GM23338 (cell line): ENCODE measurements at regions not wholly inside any gene's neighbourhood (a gene's known extent, or its start where the extent isn't known, plus 50 kb on each side); places are given as distances from the start of the nearest gene placed in this dataset.

ENCODE experiments used
- ATAC-seq: fragments of 200-7000 bp; cut with Tn5 transposase; 3 replicates; pipeline ENCODE4 v1.9.1; 2020
- DNase-seq: peaks from one replicate; pipeline ENCODE4 v3.0.0-alpha.2; 2015; ENCODE audit warnings: low spot score
- H2AFZ ChIP-seq: fragments of 200-600 bp; sonication (generic); 2 replicates; pipeline ENCODE4 v1.8.0; 2016; ENCODE audit warnings: antibody characterized with exemption, mild to moderate bottlenecking, moderate library complexity
- H3F3A ChIP-seq: fragments of 200-600 bp; sonication (generic); replicated peaks from 2 replicates; pipeline ENCODE4 v1.8.0; 2017; ENCODE audit warnings: antibody characterized with exemption, mixed run types, low read depth
- H3K27ac ChIP-seq: fragments of 200-600 bp; sonication (generic); 2 replicates; pipeline ENCODE4 v1.6.1; 2016; ENCODE audit warnings: low read depth
- H3K27me3 ChIP-seq: fragments of 200-600 bp; sonication (generic); 2 replicates; pipeline ENCODE4 v1.8.0; 2016; ENCODE audit warnings: mild to moderate bottlenecking, mixed run types, moderate library complexity; ENCODE audit not compliant: insufficient read depth
- H3K36me3 ChIP-seq: fragments of 200-600 bp; sonication (generic); 2 replicates; pipeline ENCODE4 v1.8.0; 2016; ENCODE audit warnings: mild to moderate bottlenecking; ENCODE audit not compliant: insufficient read depth
- H3K4me1 ChIP-seq: fragments of 200-600 bp; sonication (generic); 2 replicates; pipeline ENCODE4 v1.8.0; 2016; ENCODE audit warnings: mild to moderate bottlenecking, moderate library complexity; ENCODE audit not compliant: insufficient read depth
- H3K4me2 ChIP-seq: fragments of 200-600 bp; sonication (generic); 2 replicates; pipeline ENCODE4 v1.7.1; 2017; ENCODE audit warnings: mixed run types
- H3K4me3 ChIP-seq: fragments of 200-600 bp; sonication (generic); 2 replicates; pipeline ENCODE4 v1.6.1; 2016; ENCODE audit warnings: mixed run types
- H3K79me2 ChIP-seq: fragments of 200-600 bp; sonication (generic); replicated peaks from 2 replicates; pipeline ENCODE4 v1.8.0; 2017; ENCODE audit warnings: mild to moderate bottlenecking; ENCODE audit not compliant: insufficient read depth
- H3K9me2 ChIP-seq: fragments of 200-600 bp; sonication (generic); 2 replicates; pipeline ENCODE4 v1.8.0; 2017; ENCODE audit not compliant: insufficient read depth
- H4K20me1 ChIP-seq: fragments of 200-600 bp; sonication (generic); replicated peaks from 2 replicates; pipeline ENCODE4 v1.8.0; 2017; ENCODE audit warnings: mild to moderate bottlenecking; ENCODE audit not compliant: insufficient read depth
- H3K27ac Mint-ChIP-seq: 2 replicates; pipeline ENCODE4 v1.8.0; 2020; ENCODE audit warnings: inconsistent platforms, mild to moderate bottlenecking, moderate library complexity, mixed read lengths
- H3K27me3 Mint-ChIP-seq: 3 replicates; pipeline ENCODE4 v1.8.0; 2022; ENCODE audit warnings: low read depth, mild to moderate bottlenecking, moderate library complexity, mixed read lengths, inconsistent platforms; ENCODE audit not compliant: insufficient read depth, poor library complexity
- H3K36me3 Mint-ChIP-seq: 3 replicates; pipeline ENCODE4 v1.8.0; 2021; ENCODE audit warnings: low read depth, mild to moderate bottlenecking, inconsistent platforms, moderate library complexity, mixed read lengths
- H3K4me1 Mint-ChIP-seq: 3 replicates; pipeline ENCODE4 v1.8.0; 2020; ENCODE audit warnings: mild to moderate bottlenecking, inconsistent platforms, mixed read lengths
- H3K4me3 Mint-ChIP-seq: 3 replicates; pipeline ENCODE4 v1.8.0; 2021; ENCODE audit warnings: moderate library complexity, mild to moderate bottlenecking, inconsistent platforms, mixed read lengths
- H3K9me3 Mint-ChIP-seq: 3 replicates; pipeline ENCODE4 v1.8.0; 2020; ENCODE audit warnings: moderate library complexity, mild to moderate bottlenecking, inconsistent platforms, mixed read lengths
- CREB1 ChIP-seq: fragments of 250-450 bp; sonication (Bioruptor Pico); IDR thresholded peaks from 2 replicates; pipeline ENCODE4 v1.5.0; 2020; ENCODE audit warnings: low read depth, mild to moderate bottlenecking, moderate library complexity
- EZH2 ChIP-seq: fragments of 200-600 bp; sonication (generic); IDR thresholded peaks from one replicate; pipeline ENCODE4 v1.8.0; 2017; ENCODE audit warnings: antibody characterized with exemption, mild to moderate bottlenecking, low read depth; ENCODE audit not compliant: unreplicated experiment
- EZH2phosphoT487 ChIP-seq: fragments of 200-600 bp; sonication (generic); IDR thresholded peaks from one replicate; pipeline ENCODE4 v1.8.1; 2018; ENCODE audit warnings: antibody characterized with exemption; ENCODE audit not compliant: unreplicated experiment
- JUNB ChIP-seq: IDR thresholded peaks from one replicate; pipeline ENCODE4 v1.6.1; 2016; ENCODE audit warnings: antibody characterized with exemption; ENCODE audit not compliant: unreplicated experiment
- NANOG ChIP-seq: IDR thresholded peaks from 2 replicates; pipeline ENCODE4 v1.6.1; 2016; ENCODE audit warnings: antibody characterized with exemption, borderline replicate concordance
- ZNF114 ChIP-seq: fragments of 250-450 bp; sonication (Bioruptor Pico); IDR thresholded peaks from 2 replicates; pipeline ENCODE4 v1.5.0; 2020; ENCODE audit warnings: mild to moderate bottlenecking, moderate library complexity
- TF ChIP-seq, protein P1 (sequence below), 2 experiments: fragments of 200-600 bp in 1 of 2; sonication (generic) in 1 of 2; conservative IDR thresholded peaks; 2 replicates each; pipeline versions ENCODE4 v1.5.1 to v1.6.1; 2016 to 2017; ENCODE audit warnings: antibody characterized with exemption in 2 of 2, low read depth in 2 of 2, mild to moderate bottlenecking in 2 of 2, moderate library complexity in 1 of 2
- TF ChIP-seq, protein P2 (sequence below): IDR thresholded peaks from 2 replicates; pipeline ENCODE4 v1.6.1; 2016; ENCODE audit warnings: antibody characterized with exemption

DNA sequence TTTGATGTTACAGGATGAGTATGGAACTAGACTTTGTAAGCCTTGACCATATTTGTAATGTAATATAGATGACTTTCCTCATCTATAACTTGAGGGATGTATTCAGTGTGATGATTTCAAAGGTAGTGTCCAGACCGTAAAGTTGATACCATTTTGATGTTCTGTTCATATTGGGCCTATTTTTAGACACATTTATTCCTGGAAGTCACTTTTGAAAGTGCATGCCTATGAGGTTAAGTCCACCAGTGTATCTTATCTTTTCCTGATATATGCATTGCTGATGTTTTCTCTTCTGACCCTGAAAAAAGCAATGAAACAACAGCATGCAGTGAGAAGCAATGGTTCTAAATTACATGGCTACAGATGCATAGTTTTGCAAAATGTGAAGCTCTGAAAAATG, 244.7 kb upstream of the PDGFD start:
- H3F3A ChIP-seq = no peaks in the 10 kb centered on the region
- no peak overlapping the region for H3K4me2 ChIP-seq
- H3K27ac Mint-ChIP-seq = no peak overlapping the region
- no peaks in the 10 kb centered on the region for H3K9me2 ChIP-seq
- H3K36me3 Mint-ChIP-seq = 0 out of 3 replicates have a peak, but pooled peaks cover 2% of the 10 kb centered on the region
- H3K4me1 ChIP-seq = peaks cover 9% of the 10 kb centered on the region
- no peak overlapping the region for H3K4me3 Mint-ChIP-seq
- no peak overlapping the region for H2AFZ ChIP-seq
- no peak for ATAC-seq
- no peaks in the 10 kb centered on the region for H3K79me2 ChIP-seq
- H3K4me3 ChIP-seq = no peak overlapping the region
- no peaks in the 10 kb centered on the region for H4K20me1 ChIP-seq
- no peak for TF ChIP-seq NANOG
- TF ChIP-seq, protein P1, sequence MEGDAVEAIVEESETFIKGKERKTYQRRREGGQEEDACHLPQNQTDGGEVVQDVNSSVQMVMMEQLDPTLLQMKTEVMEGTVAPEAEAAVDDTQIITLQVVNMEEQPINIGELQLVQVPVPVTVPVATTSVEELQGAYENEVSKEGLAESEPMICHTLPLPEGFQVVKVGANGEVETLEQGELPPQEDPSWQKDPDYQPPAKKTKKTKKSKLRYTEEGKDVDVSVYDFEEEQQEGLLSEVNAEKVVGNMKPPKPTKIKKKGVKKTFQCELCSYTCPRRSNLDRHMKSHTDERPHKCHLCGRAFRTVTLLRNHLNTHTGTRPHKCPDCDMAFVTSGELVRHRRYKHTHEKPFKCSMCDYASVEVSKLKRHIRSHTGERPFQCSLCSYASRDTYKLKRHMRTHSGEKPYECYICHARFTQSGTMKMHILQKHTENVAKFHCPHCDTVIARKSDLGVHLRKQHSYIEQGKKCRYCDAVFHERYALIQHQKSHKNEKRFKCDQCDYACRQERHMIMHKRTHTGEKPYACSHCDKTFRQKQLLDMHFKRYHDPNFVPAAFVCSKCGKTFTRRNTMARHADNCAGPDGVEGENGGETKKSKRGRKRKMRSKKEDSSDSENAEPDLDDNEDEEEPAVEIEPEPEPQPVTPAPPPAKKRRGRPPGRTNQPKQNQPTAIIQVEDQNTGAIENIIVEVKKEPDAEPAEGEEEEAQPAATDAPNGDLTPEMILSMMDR (conservative IDR thresholded peaks at IDR 0.05; ENCODE audit: low read depth in 2 of 2) = no peak
- no peak for TF ChIP-seq EZH2
- no peak for TF ChIP-seq CREB1 (CRISPR knock-in tag)
- TF ChIP-seq, protein P2, sequence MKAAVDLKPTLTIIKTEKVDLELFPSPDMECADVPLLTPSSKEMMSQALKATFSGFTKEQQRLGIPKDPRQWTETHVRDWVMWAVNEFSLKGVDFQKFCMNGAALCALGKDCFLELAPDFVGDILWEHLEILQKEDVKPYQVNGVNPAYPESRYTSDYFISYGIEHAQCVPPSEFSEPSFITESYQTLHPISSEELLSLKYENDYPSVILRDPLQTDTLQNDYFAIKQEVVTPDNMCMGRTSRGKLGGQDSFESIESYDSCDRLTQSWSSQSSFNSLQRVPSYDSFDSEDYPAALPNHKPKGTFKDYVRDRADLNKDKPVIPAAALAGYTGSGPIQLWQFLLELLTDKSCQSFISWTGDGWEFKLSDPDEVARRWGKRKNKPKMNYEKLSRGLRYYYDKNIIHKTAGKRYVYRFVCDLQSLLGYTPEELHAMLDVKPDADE = no peak
- no peak for TF ChIP-seq EZH2phosphoT487
- no peak for TF ChIP-seq JUNB
- no peak overlapping the region for H3K27ac ChIP-seq
- no peak for DNase-seq
- peaks cover 21% of the 10 kb centered on the region for H3K4me1 Mint-ChIP-seq
- no peaks in the 10 kb centered on the region for H3K9me3 Mint-ChIP-seq
- no peaks in the 10 kb centered on the region for H3K27me3 Mint-ChIP-seq
- no peaks in the 10 kb centered on the region for H3K27me3 ChIP-seq
- H3K36me3 ChIP-seq = no peaks in the 10 kb centered on the region

DNA sequence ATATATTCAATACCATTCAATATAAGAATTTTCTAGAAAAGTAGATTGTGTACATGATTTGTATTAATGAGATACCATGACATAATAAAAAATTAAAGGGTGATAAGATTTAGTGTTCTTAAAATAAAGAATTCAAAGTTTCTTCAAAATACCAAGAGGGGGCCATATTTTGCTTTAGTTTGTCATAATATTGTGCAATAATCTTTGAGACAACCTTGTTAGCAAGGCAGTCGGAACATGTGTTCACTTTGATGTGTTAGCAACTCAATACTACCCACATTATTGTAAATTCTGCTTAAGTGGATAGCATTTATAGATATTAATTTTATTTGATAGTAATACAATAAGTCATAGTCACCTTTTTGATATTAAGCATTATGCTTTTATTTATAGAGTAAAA, 241.3 kb upstream of the PDGFD start:
- Mint-ChIP-seq H3K27me3 (no peaks in the 10 kb centered on the region), H3K4me3 (no peak overlapping the region), H3K9me3 (no peaks in the 10 kb centered on the region), H3K4me1 (peaks cover 34% of the 10 kb centered on the region), H3K27ac (no peak overlapping the region), H3K36me3 (no peaks in the 10 kb centered on the region)
- peaks cover 21% of the 10 kb centered on the region for H3K4me1 ChIP-seq
- H3F3A ChIP-seq = peaks cover 7% of the 10 kb centered on the region; the same call in 1 of the 2 replicates
- H3K9me2 ChIP-seq = no peaks in the 10 kb centered on the region
- H3K36me3 ChIP-seq = no peaks in the 10 kb centered on the region
- H3K27me3 ChIP-seq = no peaks in the 10 kb centered on the region
- H3K79me2 ChIP-seq = no peaks in the 10 kb centered on the region
- no peak for DNase-seq
- no peak overlapping the region for H3K4me3 ChIP-seq
- H3K4me2 ChIP-seq = no peak overlapping the region
- H4K20me1 ChIP-seq = no peaks in the 10 kb centered on the region
- no peak for ATAC-seq
- no peak for TF ChIP-seq ZNF114
- H2AFZ ChIP-seq = no peak overlapping the region
- no peak overlapping the region for H3K27ac ChIP-seq
